ENCODE measurements at regions not wholly inside any gene's neighbourhood (a gene's known extent, or its start where the extent isn't known, plus 50 kb on each side); places are given as distances from the start of the nearest gene placed in this dataset.

DNA sequence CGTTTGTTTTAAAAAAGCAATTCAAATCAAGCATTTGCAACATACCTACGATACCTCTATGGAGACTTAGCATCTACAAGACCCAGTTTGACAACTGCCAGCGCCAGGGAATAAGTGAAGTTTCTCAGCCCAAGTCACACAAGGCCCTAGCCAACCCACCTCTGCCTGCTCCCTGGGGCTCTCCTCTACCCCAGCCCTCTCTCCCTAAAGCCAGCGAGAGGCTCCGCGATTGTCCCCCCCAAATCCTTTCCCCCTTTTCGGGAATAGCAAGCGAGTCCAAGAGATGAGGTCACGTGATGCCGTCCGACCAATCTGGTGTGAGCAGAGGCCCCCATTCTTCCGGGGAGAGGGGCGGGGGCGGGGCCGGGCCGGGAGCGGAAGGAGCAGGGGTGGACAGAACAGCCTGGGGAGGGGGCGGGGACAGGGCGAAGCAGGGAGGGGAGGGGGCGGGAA, 102.2 kb upstream of the RAB6C start:
- POLR2A ChIA-PET, result no interaction called here
- Histone ChIP-seq H4K20me1 (replicated peaks; ENCODE audit: control insufficient read depth, extremely low read depth, insufficient read depth, low read length) (no peaks in the 10 kb centered on the region), H3K9me1 (replicated peaks; ENCODE audit: control insufficient read depth, extremely low read depth, insufficient read depth, low read length) (no peaks in the 10 kb centered on the region), H3K79me2 (ENCODE audit: control insufficient read depth, insufficient read depth, low read length) (no peaks in the 10 kb centered on the region), H2AFZ (ENCODE audit: low read depth, low read length) (no peak overlapping the region), H3K4me3 (replicated peaks in 1 of 3; ENCODE audit: insufficient read depth in 1 of 3, low read depth in 1 of 3, low read length in 3 of 3) (no peak overlapping the region), H3K9me3 (replicated peaks; ENCODE audit: control insufficient read depth, insufficient read depth, low read length) (no peaks in the 10 kb centered on the region), H3K4me2 (ENCODE audit: insufficient read depth, low read length) (no peak overlapping the region), H3K27ac (ENCODE audit: insufficient read depth, low read depth, low read length) (no peak overlapping the region), H3K4me1 (ENCODE audit: control insufficient read depth, extremely low read depth, insufficient read depth, low read length) (no peaks in the 10 kb centered on the region), H3K36me3 (ENCODE audit: control insufficient read depth in 2 of 2, extremely low read depth in 1 of 2, insufficient read depth in 2 of 2, low read length in 2 of 2) (no peaks in the 10 kb centered on the region), H3K27me3 (ENCODE audit: control insufficient read depth in 2 of 2, insufficient read depth in 2 of 2, low read length in 2 of 2) (peaks cover 3 to 6% of the 10 kb centered on the region in 2 experiments), H3K9ac (replicated peaks; ENCODE audit: extremely low read depth, insufficient read depth, low read length) (no peak overlapping the region)
- FAIRE-seq (no peak), DNase-seq (ENCODE audit: low read depth, low spot score) (no peak)
- no TSS peak for BruUV-seq (replicated peaks)
- CTCF ChIA-PET, result no interaction called here
- TF ChIP-seq, protein P1, sequence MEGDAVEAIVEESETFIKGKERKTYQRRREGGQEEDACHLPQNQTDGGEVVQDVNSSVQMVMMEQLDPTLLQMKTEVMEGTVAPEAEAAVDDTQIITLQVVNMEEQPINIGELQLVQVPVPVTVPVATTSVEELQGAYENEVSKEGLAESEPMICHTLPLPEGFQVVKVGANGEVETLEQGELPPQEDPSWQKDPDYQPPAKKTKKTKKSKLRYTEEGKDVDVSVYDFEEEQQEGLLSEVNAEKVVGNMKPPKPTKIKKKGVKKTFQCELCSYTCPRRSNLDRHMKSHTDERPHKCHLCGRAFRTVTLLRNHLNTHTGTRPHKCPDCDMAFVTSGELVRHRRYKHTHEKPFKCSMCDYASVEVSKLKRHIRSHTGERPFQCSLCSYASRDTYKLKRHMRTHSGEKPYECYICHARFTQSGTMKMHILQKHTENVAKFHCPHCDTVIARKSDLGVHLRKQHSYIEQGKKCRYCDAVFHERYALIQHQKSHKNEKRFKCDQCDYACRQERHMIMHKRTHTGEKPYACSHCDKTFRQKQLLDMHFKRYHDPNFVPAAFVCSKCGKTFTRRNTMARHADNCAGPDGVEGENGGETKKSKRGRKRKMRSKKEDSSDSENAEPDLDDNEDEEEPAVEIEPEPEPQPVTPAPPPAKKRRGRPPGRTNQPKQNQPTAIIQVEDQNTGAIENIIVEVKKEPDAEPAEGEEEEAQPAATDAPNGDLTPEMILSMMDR (IDR thresholded peaks at IDR 0.05; ENCODE audit: extremely low read depth in 1 of 2, insufficient read depth in 1 of 2, low read depth in 1 of 2, low read length in 2 of 2), result no peak
- TF ChIP-seq GATA2 (IDR thresholded peaks at IDR 0.05; ENCODE audit: insufficient read depth, insufficient read length, low read depth, low read length) (no peak), MAX (IDR thresholded peaks at IDR 0.05; ENCODE audit: insufficient read depth, insufficient read length) (no peak), EZH2 (IDR thresholded peaks at IDR 0.05; ENCODE audit: borderline replicate concordance, low read depth, low read length, severe bottlenecking) (no peak), FOS (IDR thresholded peaks at IDR 0.05; ENCODE audit: borderline replicate concordance, insufficient read depth, low read length) (no peak), JUN (IDR thresholded peaks at IDR 0.05; ENCODE audit: borderline replicate concordance, insufficient read depth, insufficient read length, low read depth) (no peak), POLR2AphosphoS5 (IDR thresholded peaks at IDR 0.05; ENCODE audit: insufficient read depth, low read depth, low read length) (no peak), MYC (IDR thresholded peaks at IDR 0.05; ENCODE audit: low read depth, low read length) (no peak), POLR2A (IDR thresholded peaks at IDR 0.05; ENCODE audit: low read depth, low read length) (no peak)
- dilution Hi-C loops (cut with MboI; ENCODE audit: extremely low pct_ligation_motif_present, low sequenced_read_pairs) (no loop called here), intact Hi-C loops (cut with micrococcal nuclease) (no loop called here)
